ENCODE measurements at regions not wholly inside any gene's neighbourhood (a gene's known extent, or its start where the extent isn't known, plus 50 kb on each side); places are given as distances from the start of the nearest gene placed in this dataset.

GRCh38 chr3:82000350-82000749 is 238.9 kb upstream of the GBE1 start:
- TF ChIP-seq PATZ1 (CRISPR knock-in tag; IDR thresholded peaks at IDR 0.05; ENCODE audit: borderline replicate concordance) (no peak), TCF4 (CRISPR knock-in tag; IDR thresholded peaks at IDR 0.05; ENCODE audit: borderline replicate concordance) (no peak), ESRRG (CRISPR knock-in tag; IDR thresholded peaks at IDR 0.05) (no peak), OSR1 (CRISPR knock-in tag; IDR thresholded peaks at IDR 0.05) (no peak)
- no peak for ATAC-seq

- ATAC-seq, result no peak
Measured at GRCh38 chr3:81998907-81999306, 237.5 kb upstream of the GBE1 start.

GRCh38 chr3:81998139-81998755 is 236.8 kb upstream of the GBE1 start:
- ATAC-seq, result peak; percentile 87
- TF ChIP-seq ZC3H10 (CRISPR knock-in tag; IDR thresholded peaks at IDR 0.05) (peak; percentile 21; the same call in 1 of the 2 replicates), ZFP30 (CRISPR knock-in tag; IDR thresholded peaks at IDR 0.05) (no peak), POU6F1 (CRISPR knock-in tag; IDR thresholded peaks at IDR 0.05; ENCODE audit: borderline replicate concordance, low read depth) (no peak), ZNF565 (CRISPR knock-in tag; conservative IDR thresholded peaks at IDR 0.05; ENCODE audit: low read depth) (no peak), ESRRG (CRISPR knock-in tag; IDR thresholded peaks at IDR 0.05) (no peak), ZNF70 (CRISPR knock-in tag; IDR thresholded peaks at IDR 0.05) (no peak), ZFP3 (CRISPR knock-in tag; IDR thresholded peaks at IDR 0.05) (peak; percentile 27; the same call in 1 of the 2 replicates), CSDC2 (CRISPR knock-in tag; IDR thresholded peaks at IDR 0.05) (no peak), BACH2 (CRISPR knock-in tag; IDR thresholded peaks at IDR 0.05; ENCODE audit: borderline replicate concordance) (no peak), RARB (CRISPR knock-in tag; IDR thresholded peaks at IDR 0.05) (no peak), CREB5 (CRISPR knock-in tag; IDR thresholded peaks at IDR 0.05; ENCODE audit: low read depth) (peak; percentile 91), OSR1 (CRISPR knock-in tag; IDR thresholded peaks at IDR 0.05) (no peak), CSRNP3 (CRISPR knock-in tag; IDR thresholded peaks at IDR 0.05) (no peak), PPARA (CRISPR knock-in tag; IDR thresholded peaks at IDR 0.05; ENCODE audit: borderline replicate concordance) (no peak), TOX (CRISPR knock-in tag; IDR thresholded peaks at IDR 0.05; ENCODE audit: borderline replicate concordance) (0 out of 2 replicates have a peak, but pooled peaks have one; percentile 46), TSHZ2 (CRISPR knock-in tag; IDR thresholded peaks at IDR 0.05) (no peak), GLIS3 (CRISPR knock-in tag; IDR thresholded peaks at IDR 0.05) (no peak), TCF4 (CRISPR knock-in tag; IDR thresholded peaks at IDR 0.05; ENCODE audit: borderline replicate concordance) (no peak), SNAI2 (CRISPR knock-in tag; IDR thresholded peaks at IDR 0.05) (no peak), PATZ1 (CRISPR knock-in tag; IDR thresholded peaks at IDR 0.05; ENCODE audit: borderline replicate concordance) (no peak; the same call in 1 of the 2 replicates), ZNF8 (CRISPR knock-in tag; IDR thresholded peaks at IDR 0.05) (no peak), ISL1 (CRISPR knock-in tag; IDR thresholded peaks at IDR 0.05) (peak; percentile 94), ARNTL (CRISPR knock-in tag; IDR thresholded peaks at IDR 0.05; ENCODE audit: borderline replicate concordance, low read depth) (no peak)

More at GRCh38 chr3:81998907-81999306, 237.5 kb upstream of the GBE1 start:
- TF ChIP-seq ZC3H10 (CRISPR knock-in tag; IDR thresholded peaks at IDR 0.05), result no peak
